SH-SY5Y (cell line): ENCODE measurements at regions not wholly inside any gene's neighbourhood (a gene's known extent, or its start where the extent isn't known, plus 50 kb on each side); places are given as distances from the start of the nearest gene placed in this dataset.

Source experiments
- GATA2 ChIP-seq: IDR thresholded peaks from 2 replicates; pipeline ENCODE4 v1.6.1; 2011; ENCODE audit warnings: mild to moderate bottlenecking, low read depth, low read length
- GATA3 ChIP-seq: IDR thresholded peaks from 2 replicates; pipeline ENCODE4 v1.6.1; 2011; ENCODE audit warnings: low read depth, mild to moderate bottlenecking, low read length, moderate library complexity

DNA sequence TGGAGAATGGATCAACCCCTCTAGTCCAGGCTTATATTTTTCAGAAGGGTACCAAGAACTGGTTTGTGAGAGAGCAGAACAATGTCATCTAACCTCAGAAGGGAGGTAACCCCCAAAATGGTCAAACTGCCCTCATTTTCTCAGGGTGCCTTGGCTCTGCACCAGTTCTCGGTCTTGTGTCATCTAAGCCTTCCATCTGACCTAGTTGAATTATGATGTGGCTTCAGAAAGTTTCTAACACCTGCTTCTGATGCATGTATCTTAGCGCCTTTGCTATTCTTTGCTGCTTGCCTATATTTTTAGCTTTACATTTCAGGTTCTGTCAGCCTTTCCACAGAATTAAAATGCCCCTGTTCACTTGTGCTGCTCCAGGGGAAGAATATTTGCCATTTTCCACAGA, 91.7 kb upstream of the E2F8 start:
- TF ChIP-seq GATA2 (no peak), GATA3 (no peak)
